Trophoblast cell (in vitro differentiated cells and primary cell): ENCODE measurements at regions not wholly inside any gene's neighbourhood (a gene's known extent, or its start where the extent isn't known, plus 50 kb on each side); places are given as distances from the start of the nearest gene placed in this dataset.

Experiments used
- DNase-seq, 2 donors: peaks; one replicate each; pipeline ENCODE4 v3.0.0-alpha.2; 2016
- H2AFZ ChIP-seq: 2 replicates; pipeline ENCODE4 v1.6.1; 2013; ENCODE audit warnings: low read length, moderate library complexity, mild to moderate bottlenecking; ENCODE audit not compliant: insufficient read depth, poor library complexity
- H2AK5ac ChIP-seq: 2 replicates; pipeline ENCODE4 v1.6.1; 2013; ENCODE audit warnings: mild to moderate bottlenecking, low read length
- H2BK120ac ChIP-seq: 2 replicates; pipeline ENCODE4 v1.6.1; 2013; ENCODE audit warnings: low read length, mild to moderate bottlenecking, moderate library complexity; ENCODE audit not compliant: insufficient read depth, poor library complexity
- H2BK12ac ChIP-seq: 2 replicates; pipeline ENCODE4 v1.6.1; 2013; ENCODE audit warnings: mild to moderate bottlenecking, low read length, moderate library complexity
- H2BK5ac ChIP-seq: 2 replicates; pipeline ENCODE4 v1.6.1; 2013; ENCODE audit warnings: low read length, low read depth, moderate library complexity, mild to moderate bottlenecking; ENCODE audit not compliant: poor library complexity
- H3K14ac ChIP-seq: 2 replicates; pipeline ENCODE4 v1.6.1; 2013; ENCODE audit warnings: mild to moderate bottlenecking, low read length
- H3K18ac ChIP-seq: 2 replicates; pipeline ENCODE4 v1.6.1; 2013; ENCODE audit warnings: mild to moderate bottlenecking, low read length
- H3K23ac ChIP-seq: 2 replicates; pipeline ENCODE4 v1.6.1; 2013; ENCODE audit warnings: low read length
- H3K27ac ChIP-seq: 2 replicates; pipeline ENCODE4 v1.5.1; 2013; ENCODE audit warnings: low read depth, mild to moderate bottlenecking, inconsistent platforms, low read length, moderate library complexity
- H3K27me3 ChIP-seq: 2 replicates; pipeline ENCODE4 v1.6.1; 2013; ENCODE audit warnings: inconsistent platforms, mild to moderate bottlenecking, low read length, moderate library complexity; ENCODE audit not compliant: insufficient read depth
- H3K36me3 ChIP-seq, 2 experiments: 1 replicate in 1 of 2; 2 replicates in 1 of 2; pipeline ENCODE4 v1.6.1; 2013; ENCODE audit warnings: low read length in 2 of 2, mild to moderate bottlenecking in 2 of 2, moderate library complexity in 1 of 2; ENCODE audit not compliant: insufficient read depth in 2 of 2, control insufficient read depth in 1 of 2
- H3K4ac ChIP-seq: 2 replicates; pipeline ENCODE4 v1.6.1; 2013; ENCODE audit warnings: low read depth, mild to moderate bottlenecking, low read length, moderate library complexity
- H3K4me1 ChIP-seq, 2 experiments: 1 replicate in 1 of 2; 2 replicates in 1 of 2; pipeline ENCODE4 v1.6.1; 2013; ENCODE audit warnings: low read length in 2 of 2, mild to moderate bottlenecking in 2 of 2, moderate library complexity in 1 of 2; ENCODE audit not compliant: insufficient read depth in 2 of 2, control insufficient read depth in 1 of 2
- H3K4me2 ChIP-seq: 2 replicates; pipeline ENCODE4 v1.6.1; 2013; ENCODE audit warnings: inconsistent platforms, mild to moderate bottlenecking, low read length, moderate library complexity
- H3K4me3 ChIP-seq: 2 replicates; pipeline ENCODE4 v1.5.1; 2013; ENCODE audit warnings: mild to moderate bottlenecking, low read depth, low read length, inconsistent platforms
- H3K79me1 ChIP-seq: one replicate; pipeline ENCODE4 v1.6.1; 2013; ENCODE audit warnings: low read length
- H3K79me2 ChIP-seq: 2 replicates; pipeline ENCODE4 v1.6.1; 2013; ENCODE audit warnings: low read length, mild to moderate bottlenecking; ENCODE audit not compliant: control insufficient read depth, insufficient read depth, poor library complexity
- H3K9ac ChIP-seq: 2 replicates; pipeline ENCODE4 v1.6.1; 2013; ENCODE audit warnings: mild to moderate bottlenecking, low read length
- H3K9me3 ChIP-seq: 2 replicates; pipeline ENCODE4 v1.6.1; 2013; ENCODE audit warnings: low read depth, mild to moderate bottlenecking, control low read depth, inconsistent platforms, low read length; ENCODE audit not compliant: insufficient read depth
- H4K12ac ChIP-seq: 2 replicates; pipeline ENCODE4 v1.6.1; 2013; ENCODE audit warnings: low read depth, mild to moderate bottlenecking, low read length, moderate library complexity
- H4K8ac ChIP-seq: 2 replicates; pipeline ENCODE4 v1.6.1; 2013; ENCODE audit warnings: low read depth, mild to moderate bottlenecking, low read length, moderate library complexity
- H4K91ac ChIP-seq: one replicate; pipeline ENCODE4 v1.6.1; 2013; ENCODE audit warnings: low read depth, mild to moderate bottlenecking, low read length, moderate library complexity
- WGBS: extraction: QIAGEN DNeasy Blood & Tissue Kit; methylation state at CpG from one replicate; pipeline ENCODE4 v1.1.7; 2013; ENCODE audit warnings: missing lambda C conversion rate; ENCODE audit not compliant: insufficient read length, insufficient coverage; ENCODE audit errors: extremely low coverage; 5-methylcytosine and 5-hydroxymethylcytosine counted together

- H3K27ac ChIP-seq: no peak overlapping the region
- no peak overlapping the region for H3K4me2 ChIP-seq
- H3K4me3 ChIP-seq: no peak overlapping the region
- no peaks in the 10 kb centered on the region for H3K36me3 ChIP-seq
- no peak overlapping the region for H2BK5ac ChIP-seq
- H3K79me2 ChIP-seq: no peaks in the 10 kb centered on the region
- H3K14ac ChIP-seq: no peak overlapping the region
- no peak for DNase-seq
- H2AK5ac ChIP-seq: no peak overlapping the region
- H3K4ac ChIP-seq: no peak overlapping the region
- no peak overlapping the region for H4K12ac ChIP-seq
- H3K18ac ChIP-seq: no peak overlapping the region
- H3K9me3 ChIP-seq: no peaks in the 10 kb centered on the region
- no peak overlapping the region for H2BK120ac ChIP-seq
- no CpG with 5 or more reads among the region's 2 CpGs for WGBS
- H3K9ac ChIP-seq: no peak overlapping the region
- H3K79me1 ChIP-seq: no peaks in the 10 kb centered on the region
- H3K23ac ChIP-seq: no peak overlapping the region
- no peaks in the 10 kb centered on the region for H3K27me3 ChIP-seq
- no peak overlapping the region for H4K91ac ChIP-seq
- H2AFZ ChIP-seq: no peak overlapping the region
- no peak overlapping the region for H2BK12ac ChIP-seq
- H4K8ac ChIP-seq: no peak overlapping the region
- peaks cover 11 to 12% of the 10 kb centered on the region in 2 experiments for H3K4me1 ChIP-seq
These were observed 152.8 kb upstream of the CHD6 start for GRCh38 chr20:41770965-41771364.

GRCh38 chr20:41770427-41770826 lies 152.2 kb upstream of the CHD6 start:
- Histone ChIP-seq H2AK5ac (no peak overlapping the region), H2BK120ac (no peak overlapping the region), H4K12ac (no peak overlapping the region), H3K18ac (no peak overlapping the region), H4K8ac (no peak overlapping the region), H4K91ac (no peak overlapping the region), H3K27ac (no peak overlapping the region), H3K4me2 (no peak overlapping the region), H2BK5ac (no peak overlapping the region), H3K9me3 (no peaks in the 10 kb centered on the region), H3K4me1 (peaks cover 11 to 12% of the 10 kb centered on the region in 2 experiments), H3K4ac (no peak overlapping the region), H3K79me2 (no peaks in the 10 kb centered on the region), H3K23ac (no peak overlapping the region), H3K9ac (no peak overlapping the region), H2AFZ (no peak overlapping the region), H3K4me3 (no peak overlapping the region), H3K27me3 (no peaks in the 10 kb centered on the region), H2BK12ac (no peak overlapping the region), H3K14ac (no peak overlapping the region), H3K79me1 (no peaks in the 10 kb centered on the region), H3K36me3 (no peaks in the 10 kb centered on the region)
- DNase-seq: no peak
- WGBS: no CpG with 5 or more reads among the region's 3 CpGs

GRCh38 chr20:41769592-41770018 lies 151.4 kb upstream of the CHD6 start:
- no peak overlapping the region for H4K12ac ChIP-seq
- no peak overlapping the region for H3K27ac ChIP-seq
- no peak overlapping the region for H3K14ac ChIP-seq
- H3K79me1 ChIP-seq: no peaks in the 10 kb centered on the region
- H3K18ac ChIP-seq: no peak overlapping the region
- H2AFZ ChIP-seq: no peak overlapping the region
- H2BK12ac ChIP-seq: no peak overlapping the region
- H3K4me3 ChIP-seq: no peak overlapping the region
- H3K23ac ChIP-seq: no peak overlapping the region
- no peak overlapping the region for H3K4me2 ChIP-seq
- H3K9me3 ChIP-seq: no peaks in the 10 kb centered on the region
- no peaks in the 10 kb centered on the region for H3K36me3 ChIP-seq
- no peak overlapping the region for H2BK120ac ChIP-seq
- H3K27me3 ChIP-seq: no peaks in the 10 kb centered on the region
- no peak overlapping the region for H3K4ac ChIP-seq
- peaks cover 11 to 12% of the 10 kb centered on the region in 2 experiments for H3K4me1 ChIP-seq
- peak overlapping the region; percentile 35 for H4K91ac ChIP-seq
- no peak overlapping the region for H2BK5ac ChIP-seq
- H3K79me2 ChIP-seq: no peaks in the 10 kb centered on the region
- H4K8ac ChIP-seq: no peak overlapping the region
- H2AK5ac ChIP-seq: no peak overlapping the region
- DNase-seq: peak in 1 of 2 donors; percentile 6
- no peak overlapping the region for H3K9ac ChIP-seq
- no CpG with 5 or more reads among the region's 5 CpGs for WGBS

- Histone ChIP-seq H2BK12ac (no peak overlapping the region), H3K4me3 (no peak overlapping the region), H4K12ac (no peak overlapping the region), H3K18ac (no peak overlapping the region), H3K23ac (no peak overlapping the region), H3K79me2 (no peaks in the 10 kb centered on the region), H2AFZ (no peak overlapping the region), H4K91ac (no peak overlapping the region), H3K36me3 (no peaks in the 10 kb centered on the region), H3K27ac (no peak overlapping the region), H3K4me2 (no peak overlapping the region), H3K4me1 (no peaks in the 10 kb centered on the region), H3K9me3 (no peaks in the 10 kb centered on the region), H2BK120ac (no peak overlapping the region), H2AK5ac (no peak overlapping the region), H2BK5ac (no peak overlapping the region), H4K8ac (no peak overlapping the region), H3K4ac (no peak overlapping the region), H3K9ac (no peak overlapping the region), H3K79me1 (no peaks in the 10 kb centered on the region), H3K27me3 (no peaks in the 10 kb centered on the region), H3K14ac (no peak overlapping the region)
- DNase-seq: no peak
- no CpG with 5 or more reads among the region's 5 CpGs for WGBS
These were observed 132.0 kb upstream of the CHD6 start for GRCh38 chr20:41750137-41750536.
